Skeletal muscle tissue (tissue), 3 donors: ENCODE measurements at regions not wholly inside any gene's neighbourhood (a gene's known extent, or its start where the extent isn't known, plus 50 kb on each side); places are given as distances from the start of the nearest gene placed in this dataset.
"Not testable (repeated sequence)": the region's sequence is repeated elsewhere in the genome, so short reads cannot be mapped to it uniquely, and the experiment has no call there.

Experiments
- H3K27ac ChIP-seq: one replicate; pipeline ENCODE4 v1.7.0; 2013; ENCODE audit warnings: mild to moderate bottlenecking, low read depth, low read length, inconsistent platforms
- H3K27me3 ChIP-seq, 3 donors: one replicate each; pipeline ENCODE4 v1.7.0; 2013; ENCODE audit warnings: low read length in 3 of 3; ENCODE audit not compliant: control insufficient read depth in 3 of 3, insufficient read depth in 3 of 3
- H3K36me3 ChIP-seq, 3 donors: one replicate each; pipeline ENCODE4 v1.7.0; 2013; ENCODE audit warnings: low read length in 3 of 3; ENCODE audit not compliant: control insufficient read depth in 3 of 3, insufficient read depth in 3 of 3
- H3K4me1 ChIP-seq, 3 donors: one replicate each; pipeline ENCODE4 v1.7.0; 2013; ENCODE audit warnings: low read length in 3 of 3, mild to moderate bottlenecking in 3 of 3; ENCODE audit not compliant: control insufficient read depth in 3 of 3, insufficient read depth in 3 of 3
- H3K4me3 ChIP-seq, 3 donors: one replicate each; pipeline ENCODE4 v1.7.0; 2013; ENCODE audit warnings: low read length in 3 of 3
- H3K9ac ChIP-seq, 3 donors: one replicate each; pipeline ENCODE4 v1.7.0; 2013; ENCODE audit warnings: low read length in 3 of 3, mild to moderate bottlenecking in 3 of 3, moderate library complexity in 2 of 3, low read depth in 1 of 3
- H3K9me3 ChIP-seq, 3 donors: one replicate each; pipeline ENCODE4 v1.7.0; 2013; ENCODE audit warnings: low read length in 3 of 3; ENCODE audit not compliant: control insufficient read depth in 3 of 3
- donor health status: Osteomylitis.

GRCh38 chr3:28601291-28601690 is 252.7 kb upstream of the AZI2 start:
- no peaks in the 10 kb centered on the region for H3K27me3 ChIP-seq
- H3K36me3 ChIP-seq = no peaks in the 10 kb centered on the region
- H3K27ac ChIP-seq = no peak overlapping the region
- no peak overlapping the region for H3K9ac ChIP-seq
- H3K4me1 ChIP-seq = no peaks in the 10 kb centered on the region
- H3K4me3 ChIP-seq = no peak overlapping the region
- H3K9me3 ChIP-seq = no peaks in the 10 kb centered on the region

GRCh38 chr3:28606283-28606682 is 257.7 kb upstream of the AZI2 start:
- H3K36me3 ChIP-seq = no peaks in the 10 kb centered on the region
- H3K4me1 ChIP-seq = no peaks in the 10 kb centered on the region
- no peak overlapping the region for H3K4me3 ChIP-seq
- H3K9me3 ChIP-seq = no peaks in the 10 kb centered on the region
- H3K27ac ChIP-seq = no peak overlapping the region
- no peaks in the 10 kb centered on the region for H3K27me3 ChIP-seq
- H3K9ac ChIP-seq = no peak overlapping the region

GRCh38 chr3:28612232-28612631 is 263.6 kb upstream of the AZI2 start:
- Histone ChIP-seq H3K9me3 (no peaks in the 10 kb centered on the region), H3K27ac (no peak overlapping the region), H3K4me1 (no peaks in the 10 kb centered on the region), H3K27me3 (no peaks in the 10 kb centered on the region), H3K36me3 (no peaks in the 10 kb centered on the region), H3K4me3 (no peak overlapping the region), H3K9ac (no peak overlapping the region)

GRCh38 chr3:28613511-28614106 is 265.0 kb upstream of the AZI2 start:
- Histone ChIP-seq H3K9me3 (no peaks in the 10 kb centered on the region), H3K9ac (no peak overlapping the region), H3K4me3 (no peak overlapping the region), H3K27ac (no peak overlapping the region), H3K27me3 (no peaks in the 10 kb centered on the region), H3K4me1 (no peaks in the 10 kb centered on the region), H3K36me3 (no peaks in the 10 kb centered on the region)

GRCh38 chr3:28615071-28615470 is 266.4 kb upstream of the AZI2 start:
- H3K27ac ChIP-seq = no peak overlapping the region
- no peaks in the 10 kb centered on the region for H3K9me3 ChIP-seq
- no peak overlapping the region for H3K9ac ChIP-seq
- no peaks in the 10 kb centered on the region for H3K4me1 ChIP-seq
- H3K36me3 ChIP-seq = no peaks in the 10 kb centered on the region
- H3K4me3 ChIP-seq = no peak overlapping the region
- H3K27me3 ChIP-seq = no peaks in the 10 kb centered on the region

GRCh38 chr3:28615971-28616370 is 267.3 kb upstream of the AZI2 start:
- no peaks in the 10 kb centered on the region for H3K36me3 ChIP-seq
- H3K27ac ChIP-seq = no peak overlapping the region
- H3K9me3 ChIP-seq = no peaks in the 10 kb centered on the region
- no peak overlapping the region for H3K9ac ChIP-seq
- no peaks in the 10 kb centered on the region for H3K27me3 ChIP-seq
- H3K4me3 ChIP-seq = no peak overlapping the region
- H3K4me1 ChIP-seq = no peaks in the 10 kb centered on the region

GRCh38 chr3:28617821-28618220 is 269.2 kb upstream of the AZI2 start:
- Histone ChIP-seq H3K27me3 (no peaks in the 10 kb centered on the region), H3K36me3 (no peaks in the 10 kb centered on the region)

GRCh38 chr3:28623106-28623505 is 274.5 kb upstream of the AZI2 start:
- Histone ChIP-seq H3K4me1 (no peaks in the 10 kb centered on the region), H3K27ac (no peak overlapping the region), H3K36me3 (no peaks in the 10 kb centered on the region), H3K4me3 (no peak overlapping the region), H3K9me3 (no peaks in the 10 kb centered on the region), H3K9ac (no peak overlapping the region), H3K27me3 (no peaks in the 10 kb centered on the region)

More at GRCh38 chr3:28617821-28618220, 269.2 kb upstream of the AZI2 start:
- no peak overlapping the region for H3K27ac ChIP-seq
- H3K4me3 ChIP-seq = no peak overlapping the region
- no peak overlapping the region for H3K9ac ChIP-seq
- H3K9me3 ChIP-seq = no peaks in the 10 kb centered on the region
- no peaks in the 10 kb centered on the region for H3K4me1 ChIP-seq

- Histone ChIP-seq H3K4me1 (no peaks in the 10 kb centered on the region), H3K27ac (no peak overlapping the region), H3K4me3 (no peak overlapping the region), H3K27me3 (no peaks in the 10 kb centered on the region), H3K9me3 (no peaks in the 10 kb centered on the region), H3K9ac (no peak overlapping the region), H3K36me3 (no peaks in the 10 kb centered on the region)
Measured at GRCh38 chr3:28624084-28624483, 275.5 kb upstream of the AZI2 start.

- not testable (repeated sequence) for H3K36me3 ChIP-seq, H3K9ac ChIP-seq, H3K4me3 ChIP-seq, H3K27me3 ChIP-seq, H3K9me3 ChIP-seq, H3K4me1 ChIP-seq, H3K27ac ChIP-seq
Measured at GRCh38 chr3:28627843-28628242, 279.2 kb upstream of the AZI2 start.

GRCh38 chr3:28634019-28634418 is 285.4 kb upstream of the AZI2 start:
- Histone ChIP-seq H3K9me3 (no peaks in the 10 kb centered on the region), H3K4me1 (peaks cover 0 to 3% (median 3%) of the 10 kb centered on the region in 3 donors), H3K27me3 (no peaks in the 10 kb centered on the region), H3K4me3 (no peak overlapping the region), H3K27ac (no peak overlapping the region), H3K36me3 (no peaks in the 10 kb centered on the region), H3K9ac (no peak overlapping the region)
